NCI-H2196 (cell line): ENCODE measurements at regions not wholly inside any gene's neighbourhood (a gene's known extent, or its start where the extent isn't known, plus 50 kb on each side); places are given as distances from the start of the nearest gene placed in this dataset.

Source experiments
- DNase-seq: peaks from one replicate; lab custom pipeline; 2025; ENCODE audit not compliant: unreplicated experiment; lab: John Stamatoyannopoulos, UW

DNA sequence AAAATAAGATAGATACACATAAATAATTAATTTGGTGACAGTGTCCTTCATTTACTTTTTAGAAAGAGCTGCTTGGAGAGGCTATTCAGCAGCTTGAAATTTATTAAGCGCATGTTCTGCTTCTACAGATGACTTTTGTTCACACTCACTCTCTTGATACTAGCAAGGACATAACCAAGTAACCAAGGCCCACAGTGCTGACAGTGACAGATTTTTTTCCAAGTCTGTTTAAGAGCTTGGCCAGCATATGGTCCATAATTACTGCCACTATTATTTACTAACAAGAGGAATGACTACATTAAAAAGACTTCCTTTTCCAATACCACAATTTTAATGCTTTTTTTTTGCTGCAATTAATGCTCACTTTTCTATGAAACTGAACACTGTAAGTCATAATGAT lies 673.7 kb upstream of the MIR17HG start:
- no peak for DNase-seq

DNA sequence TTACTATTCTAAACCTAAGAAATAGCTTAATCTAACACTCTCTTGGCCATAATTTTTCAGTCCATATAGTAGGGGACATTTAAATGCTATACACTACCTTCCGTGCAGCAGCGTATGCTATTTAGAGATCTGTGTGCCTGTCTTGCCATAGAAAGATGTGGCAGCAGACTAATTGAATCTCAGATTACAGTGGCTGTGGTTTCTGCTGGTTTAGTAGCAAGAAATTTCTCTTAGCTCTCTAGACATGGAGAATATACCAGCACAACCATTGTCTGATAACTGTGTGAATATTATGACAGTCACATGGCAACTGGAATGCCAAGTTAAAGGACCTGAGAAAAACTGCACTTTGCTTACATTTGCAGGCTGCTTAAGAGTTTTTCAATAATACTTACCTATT lies 672.4 kb upstream of the MIR17HG start:
- DNase-seq: no peak

DNA sequence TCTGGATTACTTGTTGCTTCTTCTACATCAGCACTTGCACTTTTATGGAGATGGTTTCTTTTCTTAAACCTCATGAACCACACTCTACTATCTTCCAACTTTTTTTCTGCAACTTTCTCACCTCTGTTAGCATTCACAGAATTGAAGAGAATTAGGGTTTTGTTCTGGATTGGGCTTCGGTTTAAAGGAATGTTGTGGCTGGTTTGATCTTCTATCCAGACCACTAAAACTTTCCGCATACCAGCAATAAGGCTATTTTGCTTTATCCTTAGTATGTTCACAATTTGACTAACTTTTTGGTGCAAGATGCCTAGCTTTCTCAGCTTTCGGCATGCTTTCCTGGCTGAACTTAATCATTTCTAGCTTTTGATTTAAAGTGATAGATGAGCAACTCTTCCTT lies 666.7 kb upstream of the MIR17HG start:
- no peak for DNase-seq

DNA sequence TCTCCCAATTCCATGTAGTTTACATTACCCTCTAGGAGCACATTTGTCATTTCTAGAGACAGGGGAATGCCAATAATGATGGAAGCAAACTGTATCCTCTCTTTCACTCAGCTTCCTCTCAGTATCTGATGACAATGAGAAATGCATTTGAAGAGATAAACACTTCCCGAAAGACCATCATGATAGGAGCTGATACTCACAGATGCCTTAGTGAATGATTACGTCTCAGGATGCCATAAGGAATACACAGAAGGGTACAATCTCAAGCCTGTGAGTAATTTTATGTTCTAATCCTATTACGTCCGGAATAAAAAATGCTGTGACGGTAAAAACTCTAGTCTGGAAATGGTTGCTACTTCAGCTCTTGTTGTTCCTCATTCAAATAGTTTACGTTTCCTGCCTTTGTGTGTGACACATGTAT lies 663.8 kb upstream of the MIR17HG start:
- no peak for DNase-seq

DNA sequence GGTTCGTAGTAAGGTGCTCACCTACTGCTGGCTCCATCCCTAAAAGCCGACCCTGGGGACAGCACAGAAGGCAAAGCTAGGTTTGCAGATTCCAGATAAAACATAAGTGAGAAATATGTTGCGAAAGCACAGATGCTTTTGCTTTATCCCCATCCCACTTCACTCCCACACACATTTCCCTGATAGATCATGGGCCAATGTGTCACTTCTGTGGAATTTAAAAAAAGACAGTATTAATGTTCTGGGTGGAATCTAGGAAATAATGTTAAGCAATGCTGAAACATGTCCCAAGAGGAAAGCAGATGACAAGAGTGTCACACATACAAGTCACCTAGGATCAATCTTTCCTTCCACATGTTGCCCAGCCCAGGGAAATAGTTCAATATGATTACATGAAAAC lies 661.0 kb upstream of the MIR17HG start:
- no peak for DNase-seq

DNA sequence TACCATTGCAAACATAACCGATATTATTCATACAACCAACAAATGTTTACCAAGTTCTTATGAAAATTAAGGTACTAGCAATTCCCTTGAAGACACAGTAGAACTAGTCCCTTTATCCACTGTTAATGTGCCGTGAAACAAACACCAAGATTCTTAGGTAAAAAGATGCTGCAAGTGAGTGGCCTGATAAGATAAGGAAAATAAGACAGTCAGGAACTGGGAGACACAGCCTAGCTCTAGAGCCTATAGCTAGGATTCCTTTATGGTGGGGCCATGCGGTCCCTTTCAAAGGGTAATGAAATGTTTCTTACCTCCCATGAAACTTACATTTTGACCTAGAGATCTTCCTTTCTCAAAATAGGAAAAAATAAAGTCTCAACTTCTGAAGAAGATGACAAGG lies 658.4 kb upstream of the MIR17HG start:
- no peak for DNase-seq

DNA sequence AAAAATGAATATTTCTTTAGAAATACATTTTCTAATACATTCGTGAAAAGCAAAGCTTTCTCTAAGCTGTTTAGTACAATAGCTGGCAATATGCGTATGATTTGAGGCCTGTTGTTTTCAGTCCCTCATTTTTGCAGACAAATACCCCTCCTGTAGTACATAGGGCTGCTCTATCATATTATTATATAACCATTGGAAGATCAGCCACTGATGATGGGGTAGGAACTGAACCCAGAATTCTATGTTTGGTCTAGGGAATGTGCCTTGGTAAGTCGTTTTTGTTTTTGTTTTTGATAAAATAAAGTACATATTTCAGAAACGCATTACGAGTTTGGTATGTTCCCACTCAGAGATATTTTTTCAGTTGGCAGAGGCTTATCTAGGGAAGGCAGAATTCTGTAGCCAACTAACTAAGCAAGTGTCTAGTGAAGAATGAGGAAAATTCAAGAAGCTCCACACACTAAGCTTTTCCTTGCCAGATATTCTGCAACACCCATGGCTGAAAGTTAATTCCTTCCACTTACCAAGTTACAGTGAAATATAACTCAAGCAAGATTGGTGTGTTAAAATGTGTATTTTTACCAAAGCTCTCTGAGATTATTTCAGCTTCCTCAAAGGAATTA lies 656.9 kb upstream of the MIR17HG start:
- no peak for DNase-seq

DNA sequence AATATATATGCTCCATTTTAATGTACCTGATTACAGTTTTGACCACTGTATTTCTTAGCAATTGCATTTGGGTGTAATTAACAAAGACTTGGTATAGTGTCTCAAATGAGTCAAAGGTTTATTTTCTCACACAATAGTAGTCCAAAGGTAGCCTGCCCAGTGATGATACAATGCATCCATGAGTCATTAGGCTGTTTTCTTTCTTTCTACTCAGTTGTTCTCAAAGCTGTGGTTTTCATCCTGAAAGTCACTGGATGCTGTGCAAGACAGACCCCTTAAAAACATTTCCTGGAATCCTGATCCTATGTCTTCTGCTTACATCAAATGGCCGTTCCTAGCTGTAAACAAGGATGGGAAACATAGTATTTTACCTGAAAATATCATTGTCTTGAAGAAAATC lies 651.2 kb upstream of the MIR17HG start:
- no peak for DNase-seq

DNA sequence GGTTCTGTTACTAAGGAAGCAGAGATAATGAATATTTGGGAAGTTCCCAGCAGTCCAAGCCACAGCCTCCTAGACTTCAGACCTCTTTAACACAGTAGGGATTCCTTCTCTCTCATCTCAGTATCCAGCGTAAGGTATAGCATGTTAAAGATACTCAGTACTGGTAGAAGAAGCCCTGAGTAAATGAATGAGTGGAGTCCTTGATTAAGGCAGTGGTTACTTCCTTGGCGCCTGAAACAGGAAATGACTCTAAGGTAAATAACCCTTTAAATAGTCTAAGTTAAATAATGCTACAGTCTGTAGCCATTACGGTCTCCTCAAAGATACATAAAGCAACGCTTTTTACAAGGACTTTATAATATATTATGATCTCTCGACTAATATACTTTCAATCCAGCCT lies 650.8 kb upstream of the MIR17HG start:
- no peak for DNase-seq

DNA sequence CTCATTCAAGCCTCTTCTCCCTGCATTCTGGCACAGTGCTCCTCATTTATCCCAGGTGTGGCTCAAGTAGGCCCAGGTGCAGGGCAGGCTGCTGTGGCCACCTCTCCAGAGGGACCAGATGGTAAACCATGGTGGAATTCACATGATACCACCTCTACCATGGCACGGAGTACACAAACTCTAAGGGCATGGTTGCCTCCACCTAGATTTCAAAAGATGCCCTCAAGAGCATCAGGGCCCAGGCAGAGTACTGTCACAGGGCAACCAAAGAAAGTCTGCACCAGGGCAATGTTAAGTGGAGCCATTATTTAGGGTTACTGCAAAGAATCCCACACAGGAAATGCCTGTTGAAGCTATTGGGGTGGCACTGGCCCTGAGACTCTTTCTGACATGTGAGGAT lies 647.1 kb upstream of the MIR17HG start:
- no peak for DNase-seq

DNA sequence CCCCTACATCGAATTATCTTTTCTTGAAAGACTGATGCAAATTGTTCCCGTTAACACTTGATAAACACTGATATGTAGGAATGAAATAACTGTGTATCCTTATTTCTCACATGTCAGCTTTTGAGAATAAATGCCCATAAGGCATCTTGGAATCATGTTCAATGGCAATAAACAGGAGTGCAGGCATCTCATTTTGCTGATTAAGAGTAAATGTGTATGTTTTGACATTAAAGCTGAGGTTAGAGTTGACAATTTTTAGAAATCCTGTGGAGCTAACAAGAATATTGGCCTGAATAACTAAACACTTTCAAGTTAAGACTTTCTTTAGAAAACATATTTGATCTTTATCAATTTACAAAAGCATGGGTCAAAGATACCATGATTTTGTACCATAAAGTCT lies 646.2 kb upstream of the MIR17HG start:
- no peak for DNase-seq

DNA sequence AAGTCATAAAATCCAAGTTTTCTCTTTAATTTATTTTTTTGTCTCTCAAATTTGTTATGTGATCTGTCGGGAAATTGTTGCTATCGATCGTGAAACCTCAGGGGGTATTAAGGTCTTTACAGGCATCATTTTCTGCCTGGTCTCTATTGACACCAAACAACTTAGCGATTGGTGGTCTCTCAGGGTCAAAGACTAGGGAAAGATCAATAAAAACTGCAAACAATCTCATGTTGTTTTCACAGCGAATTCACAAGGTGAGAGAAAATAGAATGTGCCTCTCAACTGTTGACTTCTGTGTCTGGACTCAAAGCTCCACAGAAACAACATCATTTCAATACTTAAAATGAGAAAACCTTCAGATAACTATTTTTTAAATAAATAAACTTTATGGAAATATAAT lies 645.4 kb upstream of the MIR17HG start:
- no peak for DNase-seq

DNA sequence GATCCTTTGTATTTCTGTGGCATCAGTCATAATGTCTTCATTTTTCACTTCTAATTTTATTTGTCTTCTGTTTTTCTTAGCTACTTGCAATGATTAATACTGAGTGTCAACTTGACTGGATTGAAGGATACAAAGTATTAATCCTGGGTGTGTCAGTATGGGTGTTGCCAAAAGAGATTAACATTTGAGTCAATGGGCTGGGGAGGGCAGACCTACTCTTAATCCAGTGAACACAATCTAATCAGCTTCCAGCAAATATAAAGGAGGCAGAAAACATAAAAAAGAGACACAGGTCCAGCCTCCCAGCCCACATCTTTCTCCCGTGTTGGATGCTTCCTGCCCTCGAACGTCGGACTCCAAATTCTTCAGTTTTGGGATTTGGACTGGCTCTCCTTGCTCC lies 640.9 kb upstream of the MIR17HG start:
- DNase-seq: no peak

DNA sequence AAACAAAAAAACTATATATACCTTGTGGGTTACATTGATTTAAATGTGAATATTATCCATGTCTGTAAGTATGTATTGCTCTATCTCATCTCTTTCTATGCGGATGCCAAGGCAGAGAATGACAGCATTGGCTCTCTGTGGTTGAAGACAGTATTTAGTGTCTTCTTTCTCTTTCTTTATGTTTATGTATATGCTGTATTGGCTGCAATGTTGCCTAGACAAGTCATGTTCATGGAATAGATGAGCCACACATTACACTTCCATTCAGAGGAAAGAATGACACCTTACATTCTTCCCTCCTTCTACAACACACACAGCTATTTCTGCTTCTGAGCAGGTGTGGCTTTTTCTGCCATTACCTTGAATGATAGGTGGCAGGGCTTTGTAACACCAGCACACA lies 639.4 kb upstream of the MIR17HG start:
- no peak for DNase-seq

DNA sequence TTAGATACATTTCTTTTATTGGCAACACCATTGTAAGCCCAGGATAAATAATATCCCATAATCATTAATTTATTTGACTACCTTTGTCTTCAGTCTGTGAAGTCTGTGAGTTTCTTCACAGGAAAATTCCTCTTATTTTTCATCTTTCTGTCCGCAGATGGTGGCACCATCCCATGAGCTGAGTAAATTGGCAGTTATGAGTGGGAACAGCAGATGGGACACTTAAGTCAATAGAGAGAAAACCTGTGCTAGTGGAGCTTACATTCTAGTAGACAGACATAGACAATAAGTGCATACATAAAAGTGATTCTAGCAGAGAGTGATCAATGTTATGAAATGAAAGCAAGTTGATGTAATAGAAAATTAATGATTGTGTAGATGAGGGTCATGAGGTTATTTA lies 638.2 kb upstream of the MIR17HG start:
- no peak for DNase-seq

DNA sequence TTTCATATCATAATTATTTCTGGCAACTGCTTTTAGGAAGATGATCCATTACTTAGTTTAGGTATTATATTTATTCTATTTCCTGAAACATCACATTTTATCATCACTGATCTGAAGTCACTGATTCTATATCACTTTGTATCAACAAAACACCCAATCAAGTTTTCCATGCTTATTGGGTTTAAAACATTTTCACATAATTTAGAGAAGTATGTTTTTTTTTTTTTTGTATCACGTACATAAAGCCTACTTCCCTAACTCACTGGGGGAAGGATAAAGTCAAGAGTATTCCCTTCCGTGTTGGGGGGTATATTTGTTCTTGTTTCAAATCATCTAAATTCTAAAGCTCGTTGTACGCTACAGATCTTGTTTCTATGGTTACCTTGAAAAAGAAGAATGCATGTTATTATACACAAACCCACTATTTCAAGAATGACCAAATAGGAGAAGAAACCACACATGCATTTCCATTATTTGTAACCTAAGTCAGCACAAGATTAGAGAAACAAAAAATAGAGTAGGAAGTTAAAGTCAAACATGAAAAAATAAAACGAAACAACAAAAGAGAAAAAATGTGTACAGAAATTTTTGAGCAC lies 637.2 kb upstream of the MIR17HG start:
- DNase-seq: no peak

DNA sequence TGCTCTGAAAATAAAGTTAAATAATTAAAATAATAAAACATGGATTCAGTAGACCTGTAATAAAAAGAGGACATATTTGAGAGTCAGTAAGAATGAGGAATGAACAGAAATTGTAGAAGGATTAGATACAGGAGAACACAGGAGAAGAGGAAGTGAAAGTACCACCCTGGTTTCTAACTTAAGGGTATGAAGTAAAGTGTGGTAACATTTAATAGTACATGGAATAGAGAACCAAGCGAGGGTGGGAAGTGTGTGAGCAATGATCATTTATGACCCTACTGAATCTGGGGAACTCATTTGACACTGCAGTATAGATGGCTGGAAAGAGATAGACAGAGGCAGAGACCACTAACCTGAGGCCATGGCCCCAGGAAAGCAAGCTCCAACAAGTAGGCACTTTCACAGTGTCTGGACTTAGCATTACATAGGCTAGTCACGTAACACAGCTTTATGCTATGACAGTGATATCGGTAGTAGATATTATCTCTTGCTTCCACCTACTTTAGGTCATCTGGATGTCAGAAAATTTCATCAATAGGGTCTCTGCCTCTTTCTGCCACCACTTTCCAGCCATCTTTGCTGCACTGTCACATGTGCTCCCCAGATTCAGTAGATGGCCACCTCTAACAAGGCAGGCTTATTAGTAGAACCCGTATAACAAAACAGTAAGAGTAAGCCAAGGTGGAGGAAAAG lies 633.9 kb upstream of the MIR17HG start:
- DNase-seq: no peak

DNA sequence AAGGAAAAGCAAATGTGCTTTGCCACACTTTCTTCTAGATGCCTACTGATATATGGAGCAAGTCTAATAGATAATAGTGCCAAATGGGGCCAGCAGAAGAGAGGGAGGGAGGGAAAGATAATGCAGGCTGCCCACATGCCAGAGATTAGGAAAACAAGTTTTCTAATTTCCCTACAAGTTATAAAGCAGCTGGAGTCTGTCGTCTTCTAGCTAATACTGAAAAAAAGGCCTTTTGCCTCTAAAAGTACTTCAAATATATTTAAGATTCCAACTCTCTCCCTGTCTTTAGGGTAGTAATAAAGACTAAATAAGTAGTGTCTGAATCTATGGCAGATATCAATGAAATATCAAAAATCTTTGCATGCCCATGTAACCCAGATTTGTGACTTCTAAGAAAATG lies 632.0 kb upstream of the MIR17HG start:
- DNase-seq: no peak

DNA sequence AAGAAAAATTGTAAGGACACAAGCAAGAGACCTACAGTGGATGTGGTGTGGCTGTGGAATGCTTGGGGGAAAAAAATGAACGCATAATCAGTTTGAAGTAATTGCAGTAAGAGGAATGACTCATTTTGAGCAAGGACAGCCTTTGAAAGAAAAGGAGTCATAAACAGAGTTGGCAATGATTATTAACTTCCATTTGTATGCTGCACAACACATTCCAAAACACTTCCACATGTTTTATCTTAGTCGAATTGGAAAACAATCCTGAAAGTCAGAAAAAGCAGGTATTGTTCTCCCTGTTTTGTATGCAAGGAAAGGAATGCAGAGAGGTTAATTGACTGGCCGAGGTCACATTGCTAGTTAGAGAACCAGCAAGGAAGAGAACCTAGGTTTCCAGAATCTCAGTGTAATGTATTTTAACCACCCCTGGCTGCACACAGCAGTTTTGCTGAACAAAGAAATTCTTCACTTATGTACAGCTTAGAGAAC lies 630.0 kb upstream of the MIR17HG start:
- DNase-seq: no peak

DNA sequence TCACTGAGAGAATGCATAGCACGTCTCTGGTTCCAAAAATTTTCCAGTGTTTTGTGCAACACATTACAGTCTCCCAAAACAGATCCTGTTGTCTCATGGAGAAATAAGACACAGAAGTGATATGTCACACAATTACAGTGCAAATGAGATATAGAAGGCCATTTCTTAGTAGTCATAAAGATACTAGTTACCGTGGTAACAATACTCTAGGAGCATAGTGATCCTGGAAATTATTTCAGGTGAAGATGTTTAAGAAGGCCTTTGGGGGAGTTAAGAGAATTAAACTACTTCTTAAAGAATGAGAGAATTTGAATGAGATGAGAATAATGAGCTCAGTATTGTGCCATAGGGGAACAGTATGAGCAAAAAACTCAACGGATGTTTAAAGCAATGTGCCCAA lies 628.0 kb upstream of the MIR17HG start:
- DNase-seq: no peak

DNA sequence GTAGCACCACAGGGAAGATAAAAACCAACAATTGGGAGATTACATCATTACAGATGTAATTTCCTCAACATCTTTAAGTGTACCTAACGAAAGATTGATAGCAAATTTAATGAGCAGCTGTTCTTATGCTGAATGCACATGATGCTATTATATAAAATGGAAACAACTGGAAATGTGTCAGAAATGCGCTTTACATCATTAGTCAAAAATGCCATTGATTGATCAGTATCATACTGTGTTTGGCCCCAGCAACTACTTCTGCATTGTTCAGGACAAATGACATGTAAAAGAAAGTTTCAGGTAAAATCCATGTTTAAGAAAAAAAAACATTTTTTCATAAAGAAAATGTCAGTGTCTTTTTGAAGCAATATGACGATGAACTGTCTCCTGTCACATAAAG lies 625.5 kb upstream of the MIR17HG start:
- DNase-seq: no peak

DNA sequence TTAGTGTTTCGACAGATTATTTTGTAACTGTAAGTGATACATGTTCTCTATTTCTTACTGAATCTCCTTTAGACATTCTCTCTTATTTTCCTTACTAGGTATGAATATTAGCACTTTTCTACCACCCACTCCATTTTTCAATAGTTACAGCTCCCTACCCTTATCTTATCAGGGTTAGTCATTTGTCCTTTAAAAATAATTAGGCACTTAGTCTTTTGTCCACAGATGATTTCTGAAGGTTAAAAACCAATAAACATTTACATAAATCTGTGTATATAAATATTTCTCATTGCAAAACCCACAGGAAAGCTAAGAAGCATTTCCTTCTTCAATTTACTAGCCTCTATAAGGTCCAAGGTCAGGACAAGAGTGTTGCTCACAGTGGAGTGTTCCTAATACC lies 624.1 kb upstream of the MIR17HG start:
- DNase-seq: no peak

DNA sequence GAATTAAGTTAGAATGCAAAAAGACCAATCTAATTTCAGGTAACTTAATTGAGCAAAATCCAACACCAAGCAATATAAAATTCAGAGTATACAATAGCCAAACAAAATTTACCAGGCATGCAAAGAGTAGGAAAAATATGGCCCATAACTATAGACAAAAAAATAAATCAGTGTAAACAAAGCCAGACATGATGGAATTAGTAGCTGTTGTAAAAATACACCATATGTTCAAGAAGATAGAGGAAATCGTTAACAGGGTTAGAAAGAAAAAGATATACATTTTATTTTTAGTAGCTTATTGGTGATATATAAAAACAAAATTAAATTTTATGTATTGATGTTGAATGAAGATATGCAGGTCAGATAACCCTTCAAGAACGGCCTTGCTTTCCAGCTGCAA lies 621.1 kb upstream of the MIR17HG start:
- no peak for DNase-seq
